ENCODE measurements at regions not wholly inside any gene's neighbourhood (a gene's known extent, or its start where the extent isn't known, plus 50 kb on each side); places are given as distances from the start of the nearest gene placed in this dataset.
"Not testable (repeated sequence)": the region's sequence is repeated elsewhere in the genome, so short reads cannot be mapped to it uniquely, and the experiment has no call there.

- no peak overlapping the region for H2AFZ ChIP-seq (ENCODE audit: low read depth)
- H3K4me1 ChIP-seq (ENCODE audit: control insufficient read depth in 1 of 2, insufficient read depth in 2 of 2, low read depth in 1 of 2, low read length in 1 of 2): peaks cover 0 to 15% of the 10 kb centered on the region in 2 experiments; a peak in 2 of 4 replicates
- H3K36me3 ChIP-seq (replicated peaks in 1 of 2; ENCODE audit: control insufficient read depth in 1 of 2, insufficient read depth in 2 of 2, low read length in 1 of 2): no peaks in the 10 kb centered on the region
- DNase-seq: no peak
- no peaks in the 10 kb centered on the region for H3K27me3 ChIP-seq (ENCODE audit: insufficient read depth)
- WGBS (ENCODE audit: low lambda C conversion rate): 82% methylated on average over 6 of the region's 6 CpGs
- H3F3A ChIP-seq (replicated peaks; ENCODE audit: insufficient read depth): no peaks in the 10 kb centered on the region
- no peak overlapping the region for H3K4me3 ChIP-seq (ENCODE audit: low read depth in 2 of 2, low read length in 1 of 2)
- H3K4me2 ChIP-seq: no peak overlapping the region
- no peaks in the 10 kb centered on the region for H3K79me2 ChIP-seq (ENCODE audit: insufficient read depth)
- no peak overlapping the region for H3K27ac ChIP-seq (ENCODE audit: low read depth in 2 of 2, low read length in 1 of 2)
- no peaks in the 10 kb centered on the region for H4K20me1 ChIP-seq (ENCODE audit: insufficient read depth)
- ChIA-PET POLR2A (no interaction called here), CTCF (interaction anchor here (0.6 to 1.3 kb wide), 4 partner anchors 9 to 282 kb away, joined by 3 read pairs; no protein-coding TSS in a partner anchor)
- H3K9me3 ChIP-seq: no peaks in the 10 kb centered on the region
- no peak overlapping the region for H3K9ac ChIP-seq
- TF ChIP-seq TAF1 (IDR thresholded peaks at IDR 0.05; ENCODE audit: borderline replicate concordance, low read depth, low read length) (no peak), FOSL2 (IDR thresholded peaks at IDR 0.05; ENCODE audit: borderline replicate concordance, low read depth) (no peak), CHD2 (IDR thresholded peaks at IDR 0.05; ENCODE audit: low read length, partially characterized antibody) (no peak), GATA2 (CRISPR knock-in tag; IDR thresholded peaks at IDR 0.05) (no peak), USF1 (IDR thresholded peaks at IDR 0.05; ENCODE audit: borderline replicate concordance, low read depth) (no peak), CTCF (IDR thresholded peaks at IDR 0.05) (no peak), PBX3 (IDR thresholded peaks at IDR 0.05) (no peak), FOXM1 (IDR thresholded peaks at IDR 0.05; ENCODE audit: low read depth) (no peak), TEAD4 (IDR thresholded peaks at IDR 0.05; ENCODE audit: borderline replicate concordance, insufficient read depth) (no peak), TCF12 (IDR thresholded peaks at IDR 0.05) (no peak), RAD21 (IDR thresholded peaks at IDR 0.05; ENCODE audit: low read length) (no peak), YY1 (IDR thresholded peaks at IDR 0.05; ENCODE audit: low read depth) (no peak), EZH2phosphoT487 (IDR thresholded peaks at IDR 0.05; ENCODE audit: borderline replicate concordance, low read depth) (no peak)
- no peaks in the 10 kb centered on the region for H3K9me2 ChIP-seq
Observed at GRCh38 chr1:233723387-233723786, 109.5 kb downstream of the KCNK1 start.

- H3K36me3 ChIP-seq (replicated peaks in 1 of 2; ENCODE audit: control insufficient read depth in 1 of 2, insufficient read depth in 2 of 2, low read length in 1 of 2); H3K9me3 ChIP-seq; H3F3A ChIP-seq (replicated peaks; ENCODE audit: insufficient read depth); H3K4me3 ChIP-seq (ENCODE audit: low read depth in 2 of 2, low read length in 1 of 2); H4K20me1 ChIP-seq (ENCODE audit: insufficient read depth); H3K27me3 ChIP-seq (ENCODE audit: insufficient read depth); H3K4me2 ChIP-seq; H3K27ac ChIP-seq (ENCODE audit: low read depth in 2 of 2, low read length in 1 of 2); H2AFZ ChIP-seq (ENCODE audit: low read depth); H3K9me2 ChIP-seq; H3K9ac ChIP-seq; DNase-seq; H3K79me2 ChIP-seq (ENCODE audit: insufficient read depth); POLR2A ChIA-PET: not testable (repeated sequence)
- H3K4me1 ChIP-seq (ENCODE audit: control insufficient read depth in 1 of 2, insufficient read depth in 2 of 2, low read depth in 1 of 2, low read length in 1 of 2): peaks cover 0 to 15% of the 10 kb centered on the region in 2 experiments; a peak in 2 of 4 replicates
- 73% methylated on average over 9 of the region's 10 CpGs for WGBS (ENCODE audit: low lambda C conversion rate)
- CTCF ChIA-PET: interaction anchor here (0.6 kb wide), 1 partner anchor 30 kb away, joined by 3 read pairs; no protein-coding TSS in a partner anchor
Observed at GRCh38 chr1:233724131-233724631, 110.3 kb downstream of the KCNK1 start.

Measured in SK-N-SH (cell line).